CD14-positive monocyte (primary cell): ENCODE measurements at regions not wholly inside any gene's neighbourhood (a gene's known extent, or its start where the extent isn't known, plus 50 kb on each side); places are given as distances from the start of the nearest gene placed in this dataset.

ENCODE experiments used
- DNase-seq, 3 donors: peaks; one replicate each; pipeline ENCODE4 v3.0.0-alpha.2; 2011 to 2022
- H2AFZ ChIP-seq: 2 replicates; pipeline ENCODE4 v1.6.0; 2012; ENCODE audit warnings: mild to moderate bottlenecking, low read depth, low read length, inconsistent platforms; ENCODE audit not compliant: insufficient read depth, poor library complexity, severe bottlenecking
- H3K27ac ChIP-seq, 2 donors: 1 replicate in 1 of 2; 2 replicates in 1 of 2; pipeline ENCODE4 v1.5.1; 2012 to 2013; ENCODE audit warnings: low read length in 2 of 2, control low read depth in 1 of 2, inconsistent platforms in 1 of 2, low read depth in 1 of 2, mild to moderate bottlenecking in 1 of 2
- H3K27me3 ChIP-seq, 2 donors: one replicate each; pipeline versions ENCODE4 v1.6.0 to v1.6.1; 2011 to 2013; ENCODE audit warnings: low read length in 2 of 2; ENCODE audit not compliant: control insufficient read depth in 2 of 2, insufficient read depth in 2 of 2
- H3K36me3 ChIP-seq, 2 donors: replicated peaks in 1 of 2; 1 replicate in 1 of 2; 2 replicates in 1 of 2; pipeline versions ENCODE4 v1.5.1 to v1.6.1; 2012 to 2013; ENCODE audit warnings: low read length in 2 of 2, control low read depth in 1 of 2, inconsistent platforms in 1 of 2, mild to moderate bottlenecking in 1 of 2; ENCODE audit not compliant: insufficient read depth in 2 of 2, control insufficient read depth in 1 of 2
- H3K4me1 ChIP-seq, 2 donors: 1 replicate in 1 of 2; 2 replicates in 1 of 2; pipeline versions ENCODE4 v1.5.1 to v1.6.1; 2012 to 2013; ENCODE audit warnings: low read length in 2 of 2, control low read depth in 1 of 2, inconsistent platforms in 1 of 2, mild to moderate bottlenecking in 1 of 2, moderate library complexity in 1 of 2; ENCODE audit not compliant: insufficient read depth in 2 of 2, control insufficient read depth in 1 of 2
- H3K4me2 ChIP-seq: replicated peaks from 2 replicates; pipeline ENCODE3; 2012; ENCODE audit warnings: low read length, moderate library complexity, mild to moderate bottlenecking; ENCODE audit not compliant: poor library complexity, severe bottlenecking; ENCODE audit errors: extremely low read depth
- H3K4me3 ChIP-seq, 3 experiments: fragments of 200-600 bp in 1 of 3; sonication (generic) in 1 of 3; replicated peaks in 1 of 3; 1 replicate in 2 of 3; 2 replicates in 1 of 3; pipeline ENCODE4 v1.5.1; 2011 to 2013; ENCODE audit warnings: low read length in 3 of 3, mild to moderate bottlenecking in 3 of 3, control low read depth in 2 of 3, low read depth in 2 of 3, inconsistent platforms in 1 of 3, moderate library complexity in 1 of 3
- H3K79me2 ChIP-seq: 2 replicates; pipeline ENCODE4 v1.6.0; 2012; ENCODE audit warnings: mild to moderate bottlenecking, control low read depth, inconsistent platforms, low read length, moderate library complexity; ENCODE audit not compliant: insufficient read depth
- H3K9ac ChIP-seq: 2 replicates; pipeline ENCODE4 v1.6.0; 2017; ENCODE audit warnings: low read length, mild to moderate bottlenecking; ENCODE audit not compliant: insufficient read depth, poor library complexity, severe bottlenecking
- H3K9me3 ChIP-seq, 2 donors: replicated peaks in 1 of 2; 1 replicate in 1 of 2; 2 replicates in 1 of 2; pipeline versions ENCODE4 v1.5.1 to v1.6.1; 2012 to 2013; ENCODE audit warnings: low read length in 2 of 2, control low read depth in 1 of 2; ENCODE audit not compliant: control insufficient read depth in 1 of 2, insufficient read depth in 1 of 2
- H4K20me1 ChIP-seq: 2 replicates; pipeline ENCODE4 v1.6.0; 2012; ENCODE audit warnings: mild to moderate bottlenecking, low read length, control low read depth, moderate library complexity; ENCODE audit not compliant: insufficient read depth
- H3K27ac Mint-ChIP-seq, 7 donors: one replicate each; pipeline ENCODE4 v1.8.0; 2020; ENCODE audit warnings: mild to moderate bottlenecking in 7 of 7, mixed read lengths in 7 of 7, moderate library complexity in 6 of 7, inconsistent platforms in 2 of 7
- H3K27me3 Mint-ChIP-seq, 3 donors: one replicate each; pipeline ENCODE4 v1.8.0; 2021 to 2022; ENCODE audit warnings: low read depth in 3 of 3, mild to moderate bottlenecking in 3 of 3, mixed read lengths in 3 of 3, moderate library complexity in 3 of 3, inconsistent platforms in 1 of 3
- H3K36me3 Mint-ChIP-seq, 2 donors: one replicate each; pipeline ENCODE4 v1.8.0; 2020; ENCODE audit warnings: mixed read lengths in 2 of 2, inconsistent platforms in 1 of 2, mild to moderate bottlenecking in 1 of 2
- H3K4me1 Mint-ChIP-seq: one replicate; pipeline ENCODE4 v1.8.0; 2020; ENCODE audit warnings: mild to moderate bottlenecking, mixed read lengths
- H3K4me3 Mint-ChIP-seq, 2 donors: one replicate each; pipeline ENCODE4 v1.8.0; 2020; ENCODE audit warnings: mild to moderate bottlenecking in 2 of 2, mixed read lengths in 2 of 2, moderate library complexity in 1 of 2
- H3K9me3 Mint-ChIP-seq, 7 donors: one replicate each; pipeline ENCODE4 v1.8.0; 2020 to 2022; ENCODE audit warnings: mixed read lengths in 7 of 7, mild to moderate bottlenecking in 6 of 7, moderate library complexity in 6 of 7, inconsistent platforms in 2 of 7
- CTCF ChIP-seq: fragments of 200-600 bp; IDR thresholded peaks from one replicate; pipeline ENCODE4 v1.8.0; 2022; ENCODE audit warnings: antibody characterized with exemption, mild to moderate bottlenecking
- WGBS: methylation state at CpG from one replicate; pipeline ENCODE4 v1.1.5; 2013; ENCODE audit warnings: missing lambda C conversion rate; ENCODE audit not compliant: insufficient coverage; 5-methylcytosine and 5-hydroxymethylcytosine counted together
- intact Hi-C, 2 donors: fragments of 100-400 bp; cut with micrococcal nuclease; formaldehyde crosslinking; loops; one replicate each; pipeline versions ENCODE4 v1.15.0 to v1.15.1; 2023

- peaks cover 3 to 4% of the 10 kb centered on the region in 2 donors for H3K9me3 ChIP-seq
- Mint-ChIP-seq H3K4me3 (no peak overlapping the region), H3K4me1 (no peaks in the 10 kb centered on the region), H3K36me3 (no peaks in the 10 kb centered on the region), H3K27me3 (peaks cover 5 to 10% (median 5%) of the 10 kb centered on the region in 3 donors), H3K27ac (no peak overlapping the region), H3K9me3 (peaks cover 0 to 8% (median 0%) of the 10 kb centered on the region in 7 donors)
- H3K4me3 ChIP-seq: no peak overlapping the region
- no peaks in the 10 kb centered on the region for H4K20me1 ChIP-seq
- no peaks in the 10 kb centered on the region for H3K4me1 ChIP-seq
- no peak overlapping the region for H3K27ac ChIP-seq
- no peak overlapping the region for H3K4me2 ChIP-seq
- H3K79me2 ChIP-seq: no peaks in the 10 kb centered on the region
- H2AFZ ChIP-seq: no peak overlapping the region
- H3K9ac ChIP-seq: no peak overlapping the region
- WGBS: no CpG with 5 or more reads among the region's 2 CpGs
- H3K36me3 ChIP-seq: no peaks in the 10 kb centered on the region
- no peak for DNase-seq
- intact Hi-C loops: no loop called here
- H3K27me3 ChIP-seq: no peaks in the 10 kb centered on the region
- TF ChIP-seq CTCF: no peak
Observed at GRCh38 chr2:121093692-121094091, 191.3 kb downstream of the TFCP2L1 start.

- intact Hi-C loops: no loop called here
- Histone ChIP-seq H3K36me3 (no peaks in the 10 kb centered on the region), H3K27ac (no peak overlapping the region), H2AFZ (no peak overlapping the region), H3K27me3 (no peaks in the 10 kb centered on the region), H3K79me2 (no peaks in the 10 kb centered on the region), H3K4me2 (no peak overlapping the region), H3K4me3 (no peak overlapping the region), H4K20me1 (no peaks in the 10 kb centered on the region), H3K9ac (no peak overlapping the region), H3K4me1 (no peaks in the 10 kb centered on the region), H3K9me3 (peaks cover 3 to 4% of the 10 kb centered on the region in 2 donors)
- Mint-ChIP-seq H3K27ac (no peak overlapping the region), H3K9me3 (peaks cover 0 to 8% (median 0%) of the 10 kb centered on the region in 7 donors), H3K36me3 (no peaks in the 10 kb centered on the region), H3K4me1 (no peaks in the 10 kb centered on the region), H3K27me3 (peaks cover 5 to 10% (median 5%) of the 10 kb centered on the region in 3 donors), H3K4me3 (no peak overlapping the region)
- TF ChIP-seq CTCF: no peak
- DNase-seq: no peak
- 86% methylated on average over 2 of the region's 3 CpGs for WGBS
Observed at GRCh38 chr2:121094101-121094500, 190.9 kb downstream of the TFCP2L1 start.
